GM19395 (cell line): ENCODE measurements at regions not wholly inside any gene's neighbourhood (a gene's known extent, or its start where the extent isn't known, plus 50 kb on each side); places are given as distances from the start of the nearest gene placed in this dataset.

Source experiments
- ATAC-seq: cut with Tn5 transposase; IDR thresholded peaks from one replicate; pipeline ENCODE4 v1.9.1; 2021; ENCODE audit warnings: mild to moderate bottlenecking, moderate library complexity; ENCODE audit not compliant: unreplicated experiment

GRCh38 chr9:90249094-90249493, 393.5 kb downstream of the DIRAS2 start:
- no peak for ATAC-seq

DNA sequence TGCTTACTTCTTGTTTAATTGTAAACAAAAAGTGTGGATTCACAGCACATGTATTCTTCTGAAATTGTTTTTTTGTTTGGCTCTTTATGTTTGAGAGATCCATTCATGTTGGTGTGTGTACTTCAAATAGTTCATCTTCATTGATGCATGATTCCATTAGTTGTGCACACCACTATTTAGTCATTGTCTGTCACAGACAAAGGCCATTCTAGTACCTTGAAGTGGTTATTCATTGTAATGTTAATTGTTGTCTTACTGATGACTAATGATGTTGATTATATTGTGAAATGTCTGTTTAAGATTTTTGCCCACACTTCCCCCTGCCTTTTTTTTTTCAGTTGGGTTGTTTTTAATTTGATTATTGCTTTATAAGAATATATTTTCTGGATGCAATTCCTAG, 391.3 kb downstream of the DIRAS2 start:
- ATAC-seq, result no peak

DNA sequence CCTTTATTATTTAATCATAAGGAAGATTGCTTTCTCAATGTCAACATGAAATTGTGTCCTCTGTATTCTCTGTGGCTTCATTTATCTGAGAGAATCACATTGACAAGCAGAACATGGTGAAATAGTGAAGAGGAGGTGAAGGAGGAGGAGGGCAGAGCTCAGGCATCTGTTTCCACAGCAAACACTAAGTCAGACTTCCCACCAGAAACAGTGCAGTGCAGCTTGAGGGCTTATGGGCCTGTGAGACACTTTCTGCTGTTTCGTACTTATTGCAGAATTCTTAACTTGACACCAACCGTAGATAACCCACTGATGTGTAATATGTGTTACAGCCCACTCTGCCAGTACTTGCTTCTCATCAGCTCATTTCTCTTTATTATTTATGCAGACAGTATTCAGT, 386.3 kb downstream of the DIRAS2 start:
- ATAC-seq, result no peak

- ATAC-seq, result peak; percentile 54
Observed at GRCh38 chr9:90259311-90260246, 383.0 kb downstream of the DIRAS2 start.

- no peak for ATAC-seq
Observed at GRCh38 chr9:90261698-90262097, 380.9 kb downstream of the DIRAS2 start.

DNA sequence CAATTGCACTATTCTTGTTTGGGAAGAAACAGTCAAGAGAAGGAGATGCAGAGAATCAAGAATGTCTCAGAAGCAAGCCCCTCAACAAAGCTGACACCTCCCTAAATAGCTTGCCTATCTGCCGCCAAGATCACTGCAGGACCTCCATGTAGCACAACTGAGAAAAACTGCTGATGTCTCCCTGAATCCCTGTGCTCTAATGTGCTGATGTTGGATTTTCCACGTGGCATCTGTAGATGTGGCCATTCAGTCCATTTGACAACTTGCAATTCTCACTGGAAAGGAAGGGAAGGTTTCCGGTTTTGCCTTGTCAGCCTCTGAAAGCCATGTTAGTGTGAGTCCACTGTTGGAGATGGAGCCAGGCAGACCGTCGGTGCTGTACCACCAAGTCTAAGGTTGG, 374.0 kb downstream of the DIRAS2 start:
- no peak for ATAC-seq

DNA sequence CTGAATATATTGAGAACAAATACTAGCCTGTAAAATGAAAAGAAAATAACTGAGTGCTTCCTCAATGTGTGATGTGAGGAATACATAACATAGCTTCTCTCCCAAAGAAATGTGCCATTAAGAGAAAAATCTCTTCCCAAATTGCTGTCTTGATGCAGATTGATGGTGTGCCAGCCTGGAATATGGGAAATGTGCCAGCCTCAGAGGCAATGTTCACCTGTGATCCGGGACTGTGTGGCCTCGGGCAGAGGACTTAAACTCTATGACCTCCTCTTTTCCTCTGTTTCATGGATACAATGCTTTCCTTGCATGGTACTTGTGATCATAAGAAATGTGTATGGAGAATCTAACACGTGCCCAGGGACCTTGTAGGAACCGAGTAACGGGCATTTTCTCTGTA, 370.9 kb downstream of the DIRAS2 start:
- ATAC-seq, result no peak

GRCh38 chr9:90274725-90275124, 367.9 kb downstream of the DIRAS2 start:
- ATAC-seq, result no peak

DNA sequence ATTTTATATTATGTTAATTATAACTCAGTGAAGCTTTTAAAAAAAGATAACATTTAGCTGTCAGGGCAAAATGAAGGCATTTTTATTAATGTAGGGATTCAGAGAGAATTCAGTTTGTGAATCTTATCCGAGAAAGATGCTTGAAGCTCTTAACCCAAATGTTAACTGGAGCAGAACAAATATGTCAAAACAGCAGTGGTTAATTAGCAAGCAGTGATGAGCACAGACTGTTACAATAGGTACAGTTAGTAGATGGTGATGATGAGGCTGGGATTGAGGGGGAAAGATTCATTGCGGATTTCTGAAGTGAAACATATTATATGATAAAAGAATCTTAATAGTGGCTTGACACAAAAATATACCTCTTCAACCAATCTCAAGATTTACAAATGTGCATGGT, 356.7 kb downstream of the DIRAS2 start:
- no peak for ATAC-seq

DNA sequence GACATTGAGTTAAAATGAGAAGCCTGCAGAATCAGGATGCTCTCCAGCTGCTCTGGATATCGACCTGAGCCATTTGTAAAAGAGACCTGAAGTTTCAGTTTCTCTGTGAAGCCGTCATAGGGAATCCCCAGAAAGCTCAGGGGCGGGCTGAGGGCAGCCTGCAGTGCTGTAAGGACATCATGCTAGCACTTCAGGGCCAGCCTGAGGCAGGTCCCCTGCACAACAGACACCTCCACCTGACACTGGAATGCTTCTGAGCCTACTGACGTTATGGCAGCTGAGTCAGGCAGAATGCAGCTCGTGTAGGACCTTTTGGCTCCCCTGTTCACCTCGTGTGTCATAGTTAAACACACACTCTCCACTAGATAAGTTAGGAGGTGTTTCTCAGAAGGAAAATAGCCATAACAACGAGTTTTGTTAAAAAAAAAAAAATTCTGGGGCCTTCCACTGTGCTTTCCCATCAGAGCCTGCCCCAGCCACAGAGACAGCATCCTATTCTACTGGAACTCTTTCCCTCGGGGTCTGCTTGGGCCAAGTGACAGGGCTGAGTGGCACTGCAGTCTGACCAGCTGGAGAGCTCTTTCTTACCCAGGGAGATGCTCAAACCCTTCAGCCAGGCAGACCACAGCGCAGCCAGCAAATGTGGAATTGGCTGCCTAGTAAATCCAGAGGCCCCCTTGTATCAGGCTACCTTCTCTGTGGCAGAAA, 354.9 kb downstream of the DIRAS2 start:
- ATAC-seq, result peak; percentile 91

DNA sequence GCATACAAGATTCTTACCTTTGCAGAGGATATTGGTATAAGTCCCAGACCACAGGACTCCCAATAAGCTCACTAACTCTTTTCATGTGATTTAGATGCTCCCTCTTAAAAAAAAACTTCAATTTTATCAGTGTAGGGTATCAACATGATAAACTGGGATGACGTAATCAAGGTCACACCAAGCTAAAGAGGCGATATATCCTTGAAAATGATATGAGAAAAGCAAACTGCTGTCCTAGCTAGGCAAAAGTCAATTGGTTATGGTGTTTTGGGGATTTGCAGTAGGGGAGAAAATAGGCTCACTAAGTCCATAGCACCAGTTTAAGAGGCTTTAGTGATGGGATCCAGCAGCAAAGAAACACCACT, 354.4 kb downstream of the DIRAS2 start:
- ATAC-seq, result no peak

GRCh38 chr9:90290716-90291485, 351.7 kb downstream of the DIRAS2 start:
- ATAC-seq, result no peak

- no peak for ATAC-seq
Observed at GRCh38 chr9:90296539-90296938, 346.1 kb downstream of the DIRAS2 start.

DNA sequence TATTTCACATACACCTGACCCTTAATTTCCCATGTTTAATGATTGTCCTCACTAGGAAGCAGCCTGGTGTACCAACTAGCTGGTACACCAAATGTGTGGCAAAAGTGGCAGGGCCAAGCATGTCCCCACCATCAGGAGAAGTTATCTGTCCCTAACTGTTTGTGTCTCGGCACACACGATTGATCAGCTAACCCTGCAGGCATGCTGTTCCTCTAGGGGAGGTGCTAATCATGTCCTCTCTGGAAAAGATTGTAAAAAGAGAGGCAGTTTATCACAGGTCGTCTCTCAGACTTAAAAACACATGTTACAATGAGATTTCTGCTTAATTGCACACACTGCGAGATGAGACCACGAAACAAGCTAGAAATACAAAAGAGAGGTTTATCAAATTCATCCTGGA, 342.7 kb downstream of the DIRAS2 start:
- ATAC-seq, result no peak

- no peak for ATAC-seq
Observed at GRCh38 chr9:90300611-90301276, 341.9 kb downstream of the DIRAS2 start.

GRCh38 chr9:90301277-90301653, 341.4 kb downstream of the DIRAS2 start:
- ATAC-seq, result no peak

- ATAC-seq, result no peak
Observed at GRCh38 chr9:90303655-90304054, 339.0 kb downstream of the DIRAS2 start.

- ATAC-seq, result no peak
Observed at GRCh38 chr9:90306158-90306557, 336.5 kb downstream of the DIRAS2 start.

DNA sequence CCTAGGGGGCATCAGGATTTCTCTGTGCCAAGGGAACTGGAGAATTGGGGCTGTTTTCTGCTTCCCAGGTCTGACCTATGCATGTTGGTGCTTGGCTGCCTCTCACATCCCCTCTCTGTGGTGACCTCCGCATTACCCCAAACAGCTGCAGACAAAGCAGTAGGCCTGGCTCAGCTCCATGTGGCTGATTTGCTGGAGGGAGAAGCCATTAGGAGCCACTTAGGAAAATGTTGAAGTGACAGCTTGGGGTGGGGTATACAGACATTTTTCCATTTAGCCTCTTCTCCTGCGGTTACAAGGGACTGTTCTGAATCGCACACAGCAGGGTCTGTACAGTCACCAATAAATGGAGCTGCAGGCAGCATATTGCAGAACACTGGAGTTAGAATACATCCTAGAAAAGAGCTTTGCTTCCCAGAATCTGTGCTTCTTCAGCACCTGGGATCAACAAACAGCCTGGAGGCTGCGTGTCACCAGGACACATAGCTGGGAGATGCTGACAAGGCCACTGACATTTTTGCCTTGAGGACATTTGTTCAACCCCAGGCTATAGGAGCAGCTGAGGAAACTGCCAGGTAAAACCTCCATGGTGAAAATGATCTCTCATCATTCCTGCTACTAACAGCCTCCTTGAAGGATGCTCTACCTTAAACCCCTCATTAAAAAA, 335.3 kb downstream of the DIRAS2 start:
- no peak for ATAC-seq

GRCh38 chr9:90307891-90308290, 334.7 kb downstream of the DIRAS2 start:
- no peak for ATAC-seq
